Kidney epithelial cell (primary cell): ENCODE measurements at regions not wholly inside any gene's neighbourhood (a gene's known extent, or its start where the extent isn't known, plus 50 kb on each side); places are given as distances from the start of the nearest gene placed in this dataset.

Experiments used
- DNase-seq: peaks from one replicate; pipeline ENCODE4 v3.0.0-alpha.2; 2010; ENCODE audit warnings: low read depth
- H3K27me3 ChIP-seq: 2 replicates; pipeline ENCODE4 v1.6.0; 2011; ENCODE audit warnings: low read length; ENCODE audit not compliant: control insufficient read depth, insufficient read depth
- H3K36me3 ChIP-seq: 2 replicates; pipeline ENCODE4 v1.5.1; 2011; ENCODE audit warnings: low read length; ENCODE audit not compliant: control insufficient read depth, insufficient read depth
- H3K4me3 ChIP-seq: 2 replicates; pipeline ENCODE4 v1.5.1; 2011; ENCODE audit warnings: low read depth, mild to moderate bottlenecking, control low read depth, low read length
- CTCF ChIP-seq: IDR thresholded peaks from 2 replicates; pipeline ENCODE4 v1.5.1; 2011; ENCODE audit warnings: mild to moderate bottlenecking, moderate library complexity, low read length, control low read depth, inconsistent platforms; ENCODE audit not compliant: insufficient read depth, poor library complexity, severe bottlenecking

- peaks cover 10% of the 10 kb centered on the region for H3K27me3 ChIP-seq
- H3K4me3 ChIP-seq, result no peak overlapping the region
- no peak for TF ChIP-seq CTCF
- H3K36me3 ChIP-seq, result no peaks in the 10 kb centered on the region
- DNase-seq, result no peak
These were observed 70.8 kb downstream of the YTHDF1 start for GRCh38 chr20:63145156-63145555.

GRCh38 chr20:63142933-63143332 is 73.0 kb downstream of the YTHDF1 start:
- peaks cover 17% of the 10 kb centered on the region for H3K27me3 ChIP-seq
- no peak for TF ChIP-seq CTCF
- H3K4me3 ChIP-seq, result no peak overlapping the region
- DNase-seq, result no peak
- H3K36me3 ChIP-seq, result no peaks in the 10 kb centered on the region

- peaks cover 18% of the 10 kb centered on the region for H3K27me3 ChIP-seq
- no peaks in the 10 kb centered on the region for H3K36me3 ChIP-seq
- TF ChIP-seq CTCF, result no peak
- no peak for DNase-seq
- H3K4me3 ChIP-seq, result no peak overlapping the region
These were observed 74.4 kb downstream of the YTHDF1 start for GRCh38 chr20:63141531-63141930.

- H3K36me3 ChIP-seq, result no peaks in the 10 kb centered on the region
- TF ChIP-seq CTCF, result no peak
- peaks cover 18% of the 10 kb centered on the region for H3K27me3 ChIP-seq
- H3K4me3 ChIP-seq, result no peak overlapping the region
- no peak for DNase-seq
These were observed 75.2 kb downstream of the YTHDF1 start for GRCh38 chr20:63140514-63141433.

GRCh38 chr20:63139837-63140236 is 76.1 kb downstream of the YTHDF1 start:
- TF ChIP-seq CTCF, result no peak
- DNase-seq, result no peak
- H3K4me3 ChIP-seq, result no peak overlapping the region
- H3K27me3 ChIP-seq, result peaks cover 16% of the 10 kb centered on the region
- no peaks in the 10 kb centered on the region for H3K36me3 ChIP-seq

GRCh38 chr20:63139356-63139755 is 76.6 kb downstream of the YTHDF1 start:
- H3K4me3 ChIP-seq, result no peak overlapping the region
- TF ChIP-seq CTCF, result no peak
- H3K27me3 ChIP-seq, result peaks cover 16% of the 10 kb centered on the region
- no peak for DNase-seq
- no peaks in the 10 kb centered on the region for H3K36me3 ChIP-seq
